K562 (cell line): ENCODE measurements at regions not wholly inside any gene's neighbourhood (a gene's known extent, or its start where the extent isn't known, plus 50 kb on each side); places are given as distances from the start of the nearest gene placed in this dataset.
"Not testable (repeated sequence)": the region's sequence is repeated elsewhere in the genome, so short reads cannot be mapped to it uniquely, and the experiment has no call there.

Source experiments
- ATAC-seq: fragments of 200-7000 bp; cut with Tn5 transposase; 3 replicates; pipeline ENCODE4 v1.9.1; 2020; ENCODE audit warnings: moderate library complexity
- BruUV-seq: library from RNA; stranded (reverse); fragments of 400-500 nt; replicated peaks from 2 replicates; lab custom pipeline; 2021; lab: Mats Ljungman, UMichigan
- CTCF ChIA-PET: fragments of 300-600 bp; formaldehyde crosslinking; extraction: SDS; loops from one replicate; lab custom pipeline; 2021; ENCODE audit warnings: low intra/inter-chr PET ratio; lab: Yijun Ruan, JAX
- POLR2A ChIA-PET: fragments of 300-600, 350-650 bp; sonication (Branson Sonifier 250); formaldehyde crosslinking; extraction: SDS; loops from one replicate; lab custom pipeline; 2021; ENCODE audit warnings: antibody characterized with exemption, inconsistent platforms; lab: Yijun Ruan, JAX
- DNase-seq, 4 experiments: peaks; one replicate each; pipeline versions ENCODE4 v3.0.0 to v3.0.0-alpha.2; 2011 to 2018; ENCODE audit warnings: low spot score in 3 of 4, mixed read lengths in 3 of 4; ENCODE audit errors: extremely low read depth in 1 of 4
- FAIRE-seq: peaks from 2 replicates; lab custom pipeline; 2011; peaks lifted over from hg19 to GRCh38; lab: Jason Lieb, UNC
- H2AFZ ChIP-seq: 2 replicates; pipeline ENCODE4 v1.6.0; 2011; ENCODE audit warnings: low read depth, low read length, control low read depth, inconsistent platforms
- H3K27ac ChIP-seq: fragments of 200-600 bp; 3 replicates; pipeline ENCODE4 v1.8.0; 2011; ENCODE audit warnings: low read depth, mild to moderate bottlenecking, control low read depth, inconsistent platforms, low read length, moderate library complexity, mixed read lengths; ENCODE audit errors: extremely low read depth
- H3K27me3 ChIP-seq, 2 experiments: fragments of 300-600 bp in 1 of 2; 2 replicates in 1 of 2; 3 replicates in 1 of 2; pipeline versions ENCODE4 v1.6.0 to v1.8.0; 2011; ENCODE audit warnings: inconsistent platforms in 2 of 2, low read length in 2 of 2, mild to moderate bottlenecking in 1 of 2, mixed read lengths in 1 of 2, moderate library complexity in 1 of 2; ENCODE audit not compliant: control insufficient read depth in 2 of 2, insufficient read depth in 2 of 2
- H3K36me3 ChIP-seq: fragments of 300-600 bp; 3 replicates; pipeline ENCODE4 v1.8.0; 2011; ENCODE audit warnings: mild to moderate bottlenecking, low read length, inconsistent platforms; ENCODE audit not compliant: control insufficient read depth, insufficient read depth
- H3K4me1 ChIP-seq, 2 experiments: fragments of 200-600 bp in 1 of 2; replicated peaks in 1 of 2; 2 replicates in 1 of 2; 3 replicates in 1 of 2; pipeline versions ENCODE4 v1.5.1 to v1.8.0; 2011; ENCODE audit warnings: inconsistent platforms in 2 of 2, low read length in 2 of 2, mild to moderate bottlenecking in 1 of 2, mixed read lengths in 1 of 2, moderate library complexity in 1 of 2; ENCODE audit not compliant: control insufficient read depth in 2 of 2, insufficient read depth in 2 of 2
- H3K4me2 ChIP-seq: 2 replicates; pipeline ENCODE4 v1.6.1; 2011; ENCODE audit warnings: low read length, control low read depth, inconsistent platforms, mixed read lengths; ENCODE audit not compliant: insufficient read depth
- H3K4me3 ChIP-seq: fragments of 200-600 bp; sonication (generic), shearing (Covaris generic); 2 replicates; pipeline ENCODE4 v1.5.1; 2016; ENCODE audit warnings: control low read depth, inconsistent platforms
- H3K79me2 ChIP-seq: fragments of 200-600 bp; 3 replicates; pipeline ENCODE4 v1.8.0; 2011; ENCODE audit warnings: low read length, inconsistent platforms; ENCODE audit not compliant: control insufficient read depth, insufficient read depth
- H3K9ac ChIP-seq, 2 experiments: 2 replicates each; pipeline versions ENCODE4 v1.6.0 to v1.6.1; 2011; ENCODE audit warnings: low read depth in 2 of 2, low read length in 2 of 2, control low read depth in 1 of 2, inconsistent platforms in 1 of 2, mild to moderate bottlenecking in 1 of 2, mixed read lengths in 1 of 2; ENCODE audit not compliant: insufficient read depth in 1 of 2
- H3K9me1 ChIP-seq: one replicate; pipeline ENCODE4 v1.6.0; 2011; ENCODE audit warnings: inconsistent platforms, mild to moderate bottlenecking, low read length, moderate library complexity; ENCODE audit not compliant: control insufficient read depth, insufficient read depth
- H3K9me3 ChIP-seq: replicated peaks from 2 replicates; pipeline ENCODE4 v1.5.1; 2011; ENCODE audit warnings: low read depth, low read length, inconsistent platforms; ENCODE audit not compliant: control insufficient read depth, insufficient read depth
- H4K20me1 ChIP-seq: replicated peaks from 2 replicates; pipeline ENCODE4 v1.6.1; 2011; ENCODE audit warnings: low read length, inconsistent platforms, mixed read lengths; ENCODE audit not compliant: control insufficient read depth, insufficient read depth
- NR2C1 ChIP-seq, 2 experiments: fragments of 450-650 bp; IDR thresholded peaks; 2 replicates each; pipeline ENCODE4 v1.6.1; 2017; ENCODE audit warnings: mild to moderate bottlenecking in 2 of 2, antibody characterized with exemption in 1 of 2, inconsistent platforms in 1 of 2, missing compliant biosample characterization in 1 of 2, missing genetic modification characterization in 1 of 2
- RBM25 ChIP-seq: fragments of 200-400 bp; formaldehyde crosslinking; IDR thresholded peaks from 2 replicates; pipeline ENCODE4 v1.6.1; 2018; ENCODE audit warnings: low read length, low read depth, moderate library complexity; ENCODE audit not compliant: severe bottlenecking
- ZNF354B ChIP-seq: fragments of 250-450 bp; sonication (Bioruptor Pico); IDR thresholded peaks from 2 replicates; pipeline ENCODE4 v1.4.0; 2020
- ZNF507 ChIP-seq: conservative IDR thresholded peaks from 2 replicates; pipeline ENCODE4 v1.6.1; 2017; ENCODE audit warnings: missing genetic modification characterization, missing compliant biosample characterization
- ZNF778 ChIP-seq: fragments of 450-650 bp; formaldehyde crosslinking; IDR thresholded peaks from 2 replicates; pipeline ENCODE4 v1.4.0; 2020; ENCODE audit warnings: mild to moderate bottlenecking, moderate library complexity
- whole genome bisulfite sequencing: fragments of 100-300 bp; shearing (Covaris generic); methylation state at CpG from one replicate; pipeline ENCODE4 v1.1.6; 2016; ENCODE audit warnings: low coverage, mixed read lengths; ENCODE audit not compliant: insufficient coverage; ENCODE audit errors: missing lambda C conversion rate; 5-methylcytosine and 5-hydroxymethylcytosine counted together
- in situ Hi-C: fragments of 300-500 bp; cut with MboI; formaldehyde crosslinking; loops from 4 replicates; pipeline ENCODE4 v1.15.0; 2018; ENCODE audit warnings: inconsistent platforms, mixed read lengths
- intact Hi-C: fragments of 100-400 bp; cut with micrococcal nuclease; formaldehyde crosslinking; loops from 2 replicates; pipeline ENCODE4 v1.14.2; 2022
- TF ChIP-seq, protein P1 (sequence below), 2 experiments: fragments of 450-650 bp in 1 of 2; IDR thresholded peaks; 2 replicates each; pipeline ENCODE4 v1.6.1; 2011 to 2017; ENCODE audit warnings: low read depth in 2 of 2, antibody characterized with exemption in 1 of 2, borderline replicate concordance in 1 of 2, low read length in 1 of 2, mild to moderate bottlenecking in 1 of 2, mixed read lengths in 1 of 2; ENCODE audit not compliant: control insufficient read depth in 1 of 2
- TF ChIP-seq, protein P2 (sequence below): fragments of 250-450 bp; sonication (Bioruptor Pico); IDR thresholded peaks from 2 replicates; pipeline ENCODE4 v1.8.0; 2021; ENCODE audit warnings: moderate library complexity, mild to moderate bottlenecking, inconsistent platforms

DNA sequence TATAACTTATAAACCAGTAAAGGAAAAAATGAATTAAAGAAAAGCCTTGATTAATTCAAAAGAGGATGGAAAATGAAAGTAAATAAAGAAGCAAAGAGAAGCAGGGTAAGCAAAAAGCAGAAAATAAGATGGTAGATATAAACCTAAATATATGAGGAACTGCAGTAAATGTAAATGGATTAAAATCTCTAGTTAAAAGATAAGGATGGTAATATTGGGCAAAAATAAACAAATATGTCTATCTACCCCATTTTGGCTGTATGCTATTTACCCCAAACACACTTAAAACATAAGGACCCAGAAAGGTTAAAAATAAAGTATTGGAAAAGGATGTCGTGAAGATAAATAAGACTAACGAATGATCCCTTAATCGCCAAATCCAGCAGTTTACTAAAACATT is 161.9 kb downstream of the FOXD2 start:
- Histone ChIP-seq H4K20me1 (no peaks in the 10 kb centered on the region), H3K9me3 (no peaks in the 10 kb centered on the region), H3K27me3 (peaks cover 0 to 3% of the 10 kb centered on the region in 2 experiments; a peak in 1 of 5 replicates), H3K36me3 (no peaks in the 10 kb centered on the region), H3K4me3 (no peak overlapping the region), H2AFZ (no peak overlapping the region), H3K9me1 (no peaks in the 10 kb centered on the region), H3K79me2 (no peaks in the 10 kb centered on the region), H3K4me2 (no peak overlapping the region), H3K9ac (no peak overlapping the region), H3K4me1 (no peaks in the 10 kb centered on the region), H3K27ac (no peak overlapping the region)
- ChIA-PET CTCF (no interaction called here), POLR2A (no interaction called here)
- TF ChIP-seq ZNF778 (CRISPR knock-in tag): no peak
- peak; percentile 99 for TF ChIP-seq ZNF507 (tag)
- TF ChIP-seq ZNF354B (CRISPR knock-in tag): peak; percentile 83
- TF ChIP-seq RBM25: peak; percentile 7
- no peak for TF ChIP-seq NR2C1 (IDR thresholded peaks at IDR 0.05)
- no peak for TF ChIP-seq NR2C1 (tag; IDR thresholded peaks at IDR 0.05)
- TF ChIP-seq, protein P1, sequence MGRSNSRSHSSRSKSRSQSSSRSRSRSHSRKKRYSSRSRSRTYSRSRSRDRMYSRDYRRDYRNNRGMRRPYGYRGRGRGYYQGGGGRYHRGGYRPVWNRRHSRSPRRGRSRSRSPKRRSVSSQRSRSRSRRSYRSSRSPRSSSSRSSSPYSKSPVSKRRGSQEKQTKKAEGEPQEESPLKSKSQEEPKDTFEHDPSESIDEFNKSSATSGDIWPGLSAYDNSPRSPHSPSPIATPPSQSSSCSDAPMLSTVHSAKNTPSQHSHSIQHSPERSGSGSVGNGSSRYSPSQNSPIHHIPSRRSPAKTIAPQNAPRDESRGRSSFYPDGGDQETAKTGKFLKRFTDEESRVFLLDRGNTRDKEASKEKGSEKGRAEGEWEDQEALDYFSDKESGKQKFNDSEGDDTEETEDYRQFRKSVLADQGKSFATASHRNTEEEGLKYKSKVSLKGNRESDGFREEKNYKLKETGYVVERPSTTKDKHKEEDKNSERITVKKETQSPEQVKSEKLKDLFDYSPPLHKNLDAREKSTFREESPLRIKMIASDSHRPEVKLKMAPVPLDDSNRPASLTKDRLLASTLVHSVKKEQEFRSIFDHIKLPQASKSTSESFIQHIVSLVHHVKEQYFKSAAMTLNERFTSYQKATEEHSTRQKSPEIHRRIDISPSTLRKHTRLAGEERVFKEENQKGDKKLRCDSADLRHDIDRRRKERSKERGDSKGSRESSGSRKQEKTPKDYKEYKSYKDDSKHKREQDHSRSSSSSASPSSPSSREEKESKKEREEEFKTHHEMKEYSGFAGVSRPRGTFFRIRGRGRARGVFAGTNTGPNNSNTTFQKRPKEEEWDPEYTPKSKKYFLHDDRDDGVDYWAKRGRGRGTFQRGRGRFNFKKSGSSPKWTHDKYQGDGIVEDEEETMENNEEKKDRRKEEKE (IDR thresholded peaks at IDR 0.05; ENCODE audit: borderline replicate concordance in 1 of 2, control insufficient read depth in 1 of 2, low read depth in 2 of 2, low read length in 1 of 2): no peak
- TF ChIP-seq, protein P2, sequence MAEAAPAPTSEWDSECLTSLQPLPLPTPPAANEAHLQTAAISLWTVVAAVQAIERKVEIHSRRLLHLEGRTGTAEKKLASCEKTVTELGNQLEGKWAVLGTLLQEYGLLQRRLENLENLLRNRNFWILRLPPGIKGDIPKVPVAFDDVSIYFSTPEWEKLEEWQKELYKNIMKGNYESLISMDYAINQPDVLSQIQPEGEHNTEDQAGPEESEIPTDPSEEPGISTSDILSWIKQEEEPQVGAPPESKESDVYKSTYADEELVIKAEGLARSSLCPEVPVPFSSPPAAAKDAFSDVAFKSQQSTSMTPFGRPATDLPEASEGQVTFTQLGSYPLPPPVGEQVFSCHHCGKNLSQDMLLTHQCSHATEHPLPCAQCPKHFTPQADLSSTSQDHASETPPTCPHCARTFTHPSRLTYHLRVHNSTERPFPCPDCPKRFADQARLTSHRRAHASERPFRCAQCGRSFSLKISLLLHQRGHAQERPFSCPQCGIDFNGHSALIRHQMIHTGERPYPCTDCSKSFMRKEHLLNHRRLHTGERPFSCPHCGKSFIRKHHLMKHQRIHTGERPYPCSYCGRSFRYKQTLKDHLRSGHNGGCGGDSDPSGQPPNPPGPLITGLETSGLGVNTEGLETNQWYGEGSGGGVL (CRISPR knock-in tag): no peak
- no TSS peak for BruUV-seq
- FAIRE-seq: no peak
- DNase-seq: no peak
- intact Hi-C loops: no loop called here
- 4% methylated on average over 3 of the region's 3 CpGs for WGBS
- no peak for ATAC-seq
- in situ Hi-C loops: no loop called here

DNA sequence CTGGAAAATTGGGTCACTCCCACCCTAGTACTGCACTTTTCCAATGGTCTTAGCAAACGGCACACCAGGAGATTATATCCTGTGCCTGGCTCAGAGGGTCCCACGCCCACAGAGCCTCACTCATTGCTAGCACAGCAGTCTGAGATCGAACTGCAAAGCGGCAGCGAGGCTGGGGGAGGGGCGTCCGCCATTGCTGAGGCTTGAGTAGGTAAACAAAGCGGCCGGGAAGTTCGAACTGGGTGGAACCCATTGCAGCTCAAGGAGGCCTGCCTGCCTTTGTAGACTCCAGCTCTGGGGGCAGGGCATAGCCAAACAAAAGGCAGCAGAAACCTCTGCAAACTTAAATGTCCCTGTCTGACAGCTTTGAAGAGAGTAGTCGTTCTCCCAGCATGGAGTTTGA is 164.6 kb downstream of the FOXD2 start:
- ATAC-seq, intact Hi-C loops, H3K27me3 ChIP-seq, FAIRE-seq, in situ Hi-C loops, H3K27ac ChIP-seq, CTCF ChIA-PET, DNase-seq, H3K36me3 ChIP-seq, H3K9ac ChIP-seq, H3K4me1 ChIP-seq, H3K79me2 ChIP-seq, H3K4me3 ChIP-seq, H3K9me1 ChIP-seq, H3K4me2 ChIP-seq, H3K9me3 ChIP-seq, BruUV-seq, H2AFZ ChIP-seq, POLR2A ChIA-PET, H4K20me1 ChIP-seq: not testable (repeated sequence)
- 3% methylated on average over 9 of the region's 11 CpGs for WGBS
